ENCODE measurements at regions not wholly inside any gene's neighbourhood (a gene's known extent, or its start where the extent isn't known, plus 50 kb on each side); places are given as distances from the start of the nearest gene placed in this dataset.
A peak's percentile ranks its signal among the peaks of the same experiment; 100 is the strongest.
"Not testable (repeated sequence)": the region's sequence is repeated elsewhere in the genome, so short reads cannot be mapped to it uniquely, and the experiment has no call there.

GRCh38 chr9:1513105-1513504 is 462.9 kb downstream of the DMRT2 start:
- no peak for DNase-seq (ENCODE audit: extremely low read depth in 1 of 11, low read depth in 9 of 11, low spot score in 4 of 11)

- DNase-seq (ENCODE audit: extremely low read depth in 1 of 11, low read depth in 9 of 11, low spot score in 4 of 11), result no peak
Measured at GRCh38 chr9:1514250-1514649, 464.1 kb downstream of the DMRT2 start.

GRCh38 chr9:1514776-1515363 is 464.7 kb downstream of the DMRT2 start:
- DNase-seq (ENCODE audit: extremely low read depth in 1 of 11, low read depth in 9 of 11, low spot score in 4 of 11), result no peak

GRCh38 chr9:1515557-1515956 is 465.4 kb downstream of the DMRT2 start:
- no peak for DNase-seq (ENCODE audit: extremely low read depth in 1 of 11, low read depth in 9 of 11, low spot score in 4 of 11)

GRCh38 chr9:1521547-1521946 is 471.4 kb downstream of the DMRT2 start:
- DNase-seq (ENCODE audit: extremely low read depth in 1 of 11, low read depth in 9 of 11, low spot score in 4 of 11), result no peak

- no peak for DNase-seq (ENCODE audit: extremely low read depth in 1 of 11, low read depth in 9 of 11, low spot score in 4 of 11)
Measured at GRCh38 chr9:1522219-1522767, 472.1 kb downstream of the DMRT2 start.

GRCh38 chr9:1528456-1528855 is 478.3 kb downstream of the DMRT2 start:
- no peak for DNase-seq (ENCODE audit: extremely low read depth in 1 of 11, low read depth in 9 of 11, low spot score in 4 of 11)

GRCh38 chr9:1530696-1531095 is 480.5 kb downstream of the DMRT2 start:
- no peak for DNase-seq (ENCODE audit: extremely low read depth in 1 of 11, low read depth in 9 of 11, low spot score in 4 of 11)

- no peak for DNase-seq (ENCODE audit: extremely low read depth in 1 of 11, low read depth in 9 of 11, low spot score in 4 of 11)
Measured at GRCh38 chr9:1531424-1531823, 481.3 kb downstream of the DMRT2 start.

- DNase-seq (ENCODE audit: extremely low read depth in 1 of 11, low read depth in 9 of 11, low spot score in 4 of 11), result no peak
Measured at GRCh38 chr9:1532171-1532570, 482.0 kb downstream of the DMRT2 start.

- DNase-seq (ENCODE audit: extremely low read depth in 1 of 11, low read depth in 9 of 11, low spot score in 4 of 11), result no peak
Measured at GRCh38 chr9:1535051-1535450, 480.1 kb upstream of the SMARCA2 start.

- no peak for DNase-seq (ENCODE audit: extremely low read depth in 1 of 11, low read depth in 9 of 11, low spot score in 4 of 11)
Measured at GRCh38 chr9:1535599-1535998, 479.5 kb upstream of the SMARCA2 start.

GRCh38 chr9:1536522-1537170 is 478.5 kb upstream of the SMARCA2 start:
- no peak for DNase-seq (ENCODE audit: extremely low read depth in 1 of 11, low read depth in 9 of 11, low spot score in 4 of 11)

GRCh38 chr9:1538301-1538700 is 476.8 kb upstream of the SMARCA2 start:
- DNase-seq (ENCODE audit: extremely low read depth in 1 of 11, low read depth in 9 of 11, low spot score in 4 of 11), result peak in 1 of 11 donors; percentile 1

GRCh38 chr9:1539216-1539615 is 475.9 kb upstream of the SMARCA2 start:
- DNase-seq (ENCODE audit: extremely low read depth in 1 of 11, low read depth in 9 of 11, low spot score in 4 of 11), result no peak

- DNase-seq (ENCODE audit: extremely low read depth in 1 of 11, low read depth in 9 of 11, low spot score in 4 of 11), result no peak
Measured at GRCh38 chr9:1550636-1551035, 464.5 kb upstream of the SMARCA2 start.

- DNase-seq (ENCODE audit: extremely low read depth in 1 of 11, low read depth in 9 of 11, low spot score in 4 of 11), result peak in 4 of 11 donors; percentile 3 to 20 (median 10)
Measured at GRCh38 chr9:1554081-1555035, 460.8 kb upstream of the SMARCA2 start.

- DNase-seq (ENCODE audit: extremely low read depth in 1 of 11, low read depth in 9 of 11, low spot score in 4 of 11), result not testable (repeated sequence)
Measured at GRCh38 chr9:1558666-1559065, 456.5 kb upstream of the SMARCA2 start.

- no peak for DNase-seq (ENCODE audit: extremely low read depth in 1 of 11, low read depth in 9 of 11, low spot score in 4 of 11)
Measured at GRCh38 chr9:1575939-1576338, 439.2 kb upstream of the SMARCA2 start.

GRCh38 chr9:1580215-1580614 is 434.9 kb upstream of the SMARCA2 start:
- no peak for DNase-seq (ENCODE audit: extremely low read depth in 1 of 11, low read depth in 9 of 11, low spot score in 4 of 11)

All from renal cortex interstitium (tissue), 11 donors.